Endothelial cell of umbilical vein (primary cell): ENCODE measurements at regions not wholly inside any gene's neighbourhood (a gene's known extent, or its start where the extent isn't known, plus 50 kb on each side); places are given as distances from the start of the nearest gene placed in this dataset.

Source experiments
- BruUV-seq: library from RNA; stranded (reverse); fragments of 400-500 nt; replicated peaks from 2 replicates; lab custom pipeline; 2021; lab: Mats Ljungman, UMichigan
- CTCF ChIA-PET: fragments of 300-600, 350-600 bp; sonication (Branson Sonifier 250); formaldehyde crosslinking; loops from one replicate; lab custom pipeline; 2021; ENCODE audit warnings: antibody characterized with exemption, inconsistent platforms; lab: Charles Lee
- POLR2A ChIA-PET: fragments of 300-600, 350-600 bp; sonication (Branson Sonifier 250); formaldehyde crosslinking; loops from one replicate; lab custom pipeline; 2021; ENCODE audit warnings: antibody characterized with exemption, inconsistent platforms; lab: Charles Lee
- DNase-seq: peaks from one replicate; pipeline ENCODE4 v3.0.0-alpha.2; 2011; ENCODE audit warnings: low read depth, low spot score
- FAIRE-seq: peaks from 2 replicates; lab custom pipeline; 2011; peaks lifted over from hg19 to GRCh38; lab: Jason Lieb, UNC
- H2AFZ ChIP-seq: 2 replicates; pipeline ENCODE4 v1.6.0; 2012; ENCODE audit warnings: low read depth, low read length, control low read depth, inconsistent platforms
- H3K27ac ChIP-seq: 2 replicates; pipeline ENCODE4 v1.5.1; 2011; ENCODE audit warnings: low read depth, mild to moderate bottlenecking, control low read depth, low read length, moderate library complexity; ENCODE audit not compliant: insufficient read depth
- H3K27me3 ChIP-seq, 2 experiments: 2 replicates each; pipeline versions ENCODE4 v1.6.0 to v1.6.1; 2011; ENCODE audit warnings: low read length in 2 of 2, mixed read lengths in 1 of 2; ENCODE audit not compliant: control insufficient read depth in 2 of 2, insufficient read depth in 2 of 2
- H3K36me3 ChIP-seq, 2 experiments: 2 replicates in 1 of 2; 3 replicates in 1 of 2; pipeline ENCODE4 v1.5.1; 2011; ENCODE audit warnings: low read length in 2 of 2, mild to moderate bottlenecking in 1 of 2, moderate library complexity in 1 of 2; ENCODE audit not compliant: control insufficient read depth in 2 of 2, insufficient read depth in 2 of 2; ENCODE audit errors: extremely low read depth in 1 of 2
- H3K4me1 ChIP-seq: 3 replicates; pipeline ENCODE4 v1.5.1; 2011; ENCODE audit warnings: mild to moderate bottlenecking, low read length; ENCODE audit not compliant: control insufficient read depth, insufficient read depth; ENCODE audit errors: extremely low read depth
- H3K4me2 ChIP-seq: 2 replicates; pipeline ENCODE4 v1.6.1; 2011; ENCODE audit warnings: low read length, control low read depth, mixed read lengths; ENCODE audit not compliant: insufficient read depth
- H3K4me3 ChIP-seq, 3 experiments: fragments of 200-600 bp in 1 of 3; sonication (generic), shearing (Covaris generic) in 1 of 3; replicated peaks in 1 of 3; 2 replicates each; pipeline ENCODE4 v1.5.1; 2011 to 2016; ENCODE audit warnings: control low read depth in 3 of 3, low read length in 3 of 3, mild to moderate bottlenecking in 2 of 3, inconsistent platforms in 1 of 3, low read depth in 1 of 3, moderate library complexity in 1 of 3; ENCODE audit not compliant: insufficient read depth in 1 of 3
- H3K79me2 ChIP-seq: 2 replicates; pipeline ENCODE4 v1.6.0; 2012; ENCODE audit warnings: low read length, inconsistent platforms; ENCODE audit not compliant: control insufficient read depth, insufficient read depth
- H3K9ac ChIP-seq: replicated peaks from 2 replicates; pipeline ENCODE3; 2011; ENCODE audit warnings: low read length, control low read depth; ENCODE audit not compliant: insufficient read depth; ENCODE audit errors: extremely low read depth
- H3K9me1 ChIP-seq: replicated peaks from 3 replicates; pipeline ENCODE4 v1.6.0; 2011; ENCODE audit warnings: mild to moderate bottlenecking, low read length; ENCODE audit not compliant: control insufficient read depth, insufficient read depth; ENCODE audit errors: extremely low read depth
- H3K9me3 ChIP-seq: replicated peaks from 2 replicates; pipeline ENCODE4 v1.5.1; 2012; ENCODE audit warnings: low read length, inconsistent platforms; ENCODE audit not compliant: control insufficient read depth, insufficient read depth
- H4K20me1 ChIP-seq: replicated peaks from 2 replicates; pipeline ENCODE3; 2011; ENCODE audit warnings: mild to moderate bottlenecking, low read length; ENCODE audit not compliant: control insufficient read depth, insufficient read depth; ENCODE audit errors: extremely low read depth
- CTCF ChIP-seq, 2 donors: IDR thresholded peaks; 1 replicate in 1 of 2; 2 replicates in 1 of 2; pipeline ENCODE4 v1.5.1; 2011; ENCODE audit warnings: low read length in 2 of 2, mild to moderate bottlenecking in 2 of 2, moderate library complexity in 2 of 2, control low read depth in 1 of 2, inconsistent platforms in 1 of 2, low read depth in 1 of 2; ENCODE audit not compliant: insufficient read depth in 1 of 2; ENCODE audit errors: extremely low read depth in 1 of 2
- EZH2 ChIP-seq: IDR thresholded peaks from 2 replicates; pipeline ENCODE4 v1.6.1; 2012; ENCODE audit warnings: borderline replicate concordance, low read depth, mild to moderate bottlenecking, moderate library complexity, low read length, inconsistent platforms; ENCODE audit not compliant: severe bottlenecking
- FOS ChIP-seq: IDR thresholded peaks from 2 replicates; pipeline ENCODE4 v1.6.1; 2011; ENCODE audit warnings: mild to moderate bottlenecking, low read length, moderate library complexity, borderline replicate concordance; ENCODE audit not compliant: insufficient read depth
- GATA2 ChIP-seq: IDR thresholded peaks from 2 replicates; pipeline ENCODE4 v1.7.0; 2011; ENCODE audit warnings: low read depth, mild to moderate bottlenecking, moderate library complexity, mixed read lengths, low read length; ENCODE audit not compliant: insufficient read length, insufficient read depth
- JUN ChIP-seq: IDR thresholded peaks from 2 replicates; pipeline ENCODE4 v1.6.1; 2011; ENCODE audit warnings: borderline replicate concordance, low read depth; ENCODE audit not compliant: insufficient read length, insufficient read depth
- MAX ChIP-seq: IDR thresholded peaks from 2 replicates; pipeline ENCODE4 v1.6.1; 2011; ENCODE audit not compliant: insufficient read depth, insufficient read length
- MYC ChIP-seq: IDR thresholded peaks from one replicate; pipeline ENCODE4 v1.6.1; 2011; ENCODE audit warnings: mild to moderate bottlenecking, low read depth, low read length
- POLR2A ChIP-seq: IDR thresholded peaks from 2 replicates; pipeline ENCODE4 v1.6.1; 2012; ENCODE audit warnings: low read depth, mild to moderate bottlenecking, control low read depth, low read length
- POLR2AphosphoS5 ChIP-seq: IDR thresholded peaks from 2 replicates; pipeline ENCODE4 v1.6.1; 2012; ENCODE audit warnings: low read depth, mild to moderate bottlenecking, control low read depth, low read length, moderate library complexity; ENCODE audit not compliant: insufficient read depth
- dilution Hi-C: fragments of 300-500 bp; cut with MboI; formaldehyde crosslinking; loops from one replicate; pipeline ENCODE4 v1.15.0; 2019; ENCODE audit warnings: low sequenced_read_pairs; ENCODE audit not compliant: extremely low pct_ligation_motif_present
- intact Hi-C: fragments of 100-400 bp; cut with micrococcal nuclease; formaldehyde crosslinking; loops from one replicate; pipeline ENCODE4 v1.10.0; 2022

DNA sequence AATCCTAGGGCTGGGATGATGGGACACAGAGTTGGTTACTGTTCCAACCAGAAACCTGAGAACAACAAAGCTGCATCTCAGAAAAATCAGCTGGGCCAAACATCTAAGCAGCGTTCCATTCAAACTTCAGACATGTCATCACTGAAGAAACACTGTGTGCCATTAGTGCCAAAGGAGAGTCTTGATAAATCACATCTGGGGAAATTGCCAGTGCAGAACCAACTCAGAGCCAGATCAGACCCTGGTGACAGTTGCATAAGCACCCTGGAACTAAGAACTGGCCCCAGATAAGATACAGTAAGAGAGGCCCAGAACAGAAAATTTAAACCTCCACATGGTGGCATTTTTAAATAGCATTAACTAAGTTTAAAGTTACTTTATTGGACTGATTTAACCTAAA is 482.8 kb downstream of the PRKD1 start:
- dilution Hi-C loops: no loop called here
- ChIA-PET POLR2A (no interaction called here), CTCF (no interaction called here)
- no peak overlapping the region for H2AFZ ChIP-seq
- H3K36me3 ChIP-seq: no peaks in the 10 kb centered on the region
- DNase-seq (no peak), FAIRE-seq (no peak)
- peaks cover 11% of the 10 kb centered on the region for H3K4me1 ChIP-seq
- no peaks in the 10 kb centered on the region for H3K79me2 ChIP-seq
- TF ChIP-seq POLR2A (no peak), GATA2 (no peak), MYC (no peak), EZH2 (no peak), FOS (no peak), MAX (no peak), JUN (no peak)
- intact Hi-C loops: no loop called here
- H3K9ac ChIP-seq: no peak overlapping the region
- H3K9me1 ChIP-seq: no peaks in the 10 kb centered on the region
- no peaks in the 10 kb centered on the region for H3K9me3 ChIP-seq
- BruUV-seq: no TSS peak
- no peaks in the 10 kb centered on the region for H3K27me3 ChIP-seq
- H4K20me1 ChIP-seq: no peaks in the 10 kb centered on the region
- no peak overlapping the region for H3K4me3 ChIP-seq
- no peak overlapping the region for H3K4me2 ChIP-seq
- H3K27ac ChIP-seq: no peak overlapping the region

- DNase-seq (no peak), FAIRE-seq (no peak)
- no peak for TF ChIP-seq GATA2
- no peak for TF ChIP-seq MYC
- TF ChIP-seq JUN: no peak
- no peak for TF ChIP-seq FOS
- no peak for TF ChIP-seq MAX
- TF ChIP-seq CTCF (IDR thresholded peaks at IDR 0.05; ENCODE audit: extremely low read depth in 1 of 2, insufficient read depth in 1 of 2, low read depth in 1 of 2, low read length in 2 of 2): no peak
- no peak for TF ChIP-seq POLR2A
- no peak for TF ChIP-seq POLR2AphosphoS5
- no peak for TF ChIP-seq EZH2
- H3K4me2 ChIP-seq: no peak overlapping the region
- H3K4me1 ChIP-seq: peaks cover 11% of the 10 kb centered on the region
- ChIA-PET CTCF (no interaction called here), POLR2A (no interaction called here)
- H3K36me3 ChIP-seq: no peaks in the 10 kb centered on the region
- no peaks in the 10 kb centered on the region for H3K27me3 ChIP-seq
- no peaks in the 10 kb centered on the region for H3K9me1 ChIP-seq
- no peak overlapping the region for H2AFZ ChIP-seq
- H3K9me3 ChIP-seq: no peaks in the 10 kb centered on the region
- BruUV-seq: no TSS peak
- H4K20me1 ChIP-seq: no peaks in the 10 kb centered on the region
- no peaks in the 10 kb centered on the region for H3K79me2 ChIP-seq
- H3K27ac ChIP-seq: no peak overlapping the region
- no peak overlapping the region for H3K4me3 ChIP-seq
- dilution Hi-C loops: no loop called here
- intact Hi-C loops: no loop called here
- no peak overlapping the region for H3K9ac ChIP-seq
Measured at GRCh38 chr14:29446971-29447370, 480.7 kb downstream of the PRKD1 start.
